H7 (cell line): ENCODE measurements at regions not wholly inside any gene's neighbourhood (a gene's known extent, or its start where the extent isn't known, plus 50 kb on each side); places are given as distances from the start of the nearest gene placed in this dataset.
"Not testable (repeated sequence)": the region's sequence is repeated elsewhere in the genome, so short reads cannot be mapped to it uniquely, and the experiment has no call there.

Experiments used
- DNase-seq: peaks from one replicate; pipeline ENCODE4 v3.0.0; 2012
- H3K27me3 ChIP-seq: 2 replicates; pipeline ENCODE4 v1.6.0; 2011; ENCODE audit warnings: mild to moderate bottlenecking, low read length; ENCODE audit not compliant: control insufficient read depth, insufficient read depth
- H3K36me3 ChIP-seq: replicated peaks from 2 replicates; pipeline ENCODE4 v1.5.1; 2011; ENCODE audit warnings: low read length; ENCODE audit not compliant: control insufficient read depth, insufficient read depth
- H3K4me3 ChIP-seq: 2 replicates; pipeline ENCODE4 v1.5.1; 2011; ENCODE audit warnings: low read depth, mild to moderate bottlenecking, control low read depth, low read length, moderate library complexity; ENCODE audit not compliant: insufficient read depth

DNA sequence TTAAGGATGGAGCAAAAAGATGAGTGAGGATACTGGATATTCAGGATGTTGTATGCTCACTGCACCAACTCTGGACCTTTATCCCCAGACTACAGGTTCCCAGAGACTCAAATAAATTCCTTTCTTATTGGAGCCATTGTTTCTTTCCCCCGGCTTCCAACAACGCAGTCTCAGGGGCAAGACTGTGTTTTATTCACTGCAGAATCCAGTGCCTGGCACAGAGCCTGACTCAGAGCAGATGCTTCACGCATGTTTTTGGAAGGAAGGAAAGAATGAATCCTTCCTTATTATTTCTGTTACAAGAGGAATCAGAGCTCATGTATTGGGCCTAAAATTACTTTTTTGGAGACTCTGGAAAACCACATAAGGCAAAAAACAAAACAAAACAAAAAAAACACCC is 96.0 kb upstream of the VGLL4 start:
- Histone ChIP-seq H3K27me3 (no peaks in the 10 kb centered on the region), H3K36me3 (no peaks in the 10 kb centered on the region), H3K4me3 (no peak overlapping the region)
- DNase-seq: no peak

DNA sequence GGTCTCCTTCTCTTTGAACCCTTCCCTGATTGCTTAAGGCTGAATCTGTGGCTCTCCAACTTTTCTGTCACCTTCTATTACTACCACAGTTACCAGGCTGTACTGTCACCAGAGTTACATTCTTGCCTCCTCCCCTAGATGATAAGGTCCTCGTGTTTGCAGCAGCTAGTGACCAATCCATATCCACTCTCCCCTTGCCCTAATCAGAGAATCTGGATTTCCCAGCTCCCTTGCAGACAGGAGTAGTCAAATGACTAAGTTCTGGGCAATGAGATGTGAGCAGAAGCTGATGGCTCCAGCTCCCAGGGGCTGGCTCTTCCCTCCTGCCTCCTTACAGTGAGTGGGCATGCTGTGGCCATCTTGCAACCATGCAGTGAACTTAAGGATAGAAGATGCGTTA is 95.4 kb upstream of the VGLL4 start:
- no peak overlapping the region for H3K4me3 ChIP-seq
- H3K27me3 ChIP-seq: no peaks in the 10 kb centered on the region
- H3K36me3 ChIP-seq: no peaks in the 10 kb centered on the region
- DNase-seq: no peak

DNA sequence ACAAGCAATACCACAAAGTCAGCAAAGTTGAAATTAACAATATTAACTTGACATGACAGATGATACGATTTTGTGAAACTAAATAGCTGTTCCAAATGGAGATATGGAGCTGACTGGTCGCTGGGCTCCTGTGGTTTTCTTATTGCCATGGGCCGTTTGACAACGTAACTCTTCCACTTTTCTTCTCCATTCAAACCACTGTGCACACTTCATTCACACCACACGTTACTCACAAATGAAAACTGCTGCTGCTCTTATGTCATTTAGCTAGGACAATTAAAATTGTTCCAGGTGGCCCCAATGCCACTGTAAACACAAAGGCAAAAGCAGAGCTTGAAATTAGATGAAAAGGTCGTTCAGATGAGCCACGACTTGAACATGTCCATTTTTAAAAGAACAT is 94.0 kb upstream of the VGLL4 start:
- Histone ChIP-seq H3K4me3 (no peak overlapping the region), H3K36me3 (no peaks in the 10 kb centered on the region), H3K27me3 (no peaks in the 10 kb centered on the region)
- DNase-seq: no peak

DNA sequence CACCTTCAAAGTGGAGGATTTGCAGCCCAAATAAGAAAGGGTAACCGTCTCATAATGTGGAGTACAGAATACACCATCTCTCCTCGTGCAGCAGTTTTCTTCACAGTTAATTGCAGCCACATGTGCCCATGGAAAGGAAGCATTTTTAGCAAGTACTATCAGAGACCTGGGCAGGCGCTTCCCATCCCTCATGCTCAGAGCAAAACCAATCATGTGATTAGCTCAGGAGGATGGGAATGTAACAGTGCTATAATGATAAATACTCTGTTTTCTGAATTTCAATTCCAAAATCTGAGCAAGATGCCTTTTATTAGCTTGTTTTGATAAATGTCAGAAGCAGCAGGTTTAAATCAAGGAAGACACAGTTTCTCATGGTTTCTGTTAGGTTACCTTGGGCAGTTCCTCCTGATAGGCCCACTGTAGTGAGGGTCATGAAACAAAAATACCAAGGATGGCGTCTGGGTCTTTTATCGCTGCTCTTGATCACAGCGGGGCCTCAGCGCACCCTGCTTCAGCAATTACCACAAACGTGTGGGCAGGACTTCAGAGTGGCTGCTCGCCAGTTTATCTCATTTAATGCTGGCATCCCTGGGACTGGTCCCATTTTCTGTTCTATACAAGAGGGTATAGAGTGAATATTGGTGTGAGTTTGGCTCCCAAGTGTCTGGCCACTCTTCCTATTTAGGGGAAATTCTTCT is 92.6 kb upstream of the VGLL4 start:
- no peaks in the 10 kb centered on the region for H3K27me3 ChIP-seq
- no peak for DNase-seq
- H3K4me3 ChIP-seq: no peak overlapping the region
- H3K36me3 ChIP-seq: no peaks in the 10 kb centered on the region

DNA sequence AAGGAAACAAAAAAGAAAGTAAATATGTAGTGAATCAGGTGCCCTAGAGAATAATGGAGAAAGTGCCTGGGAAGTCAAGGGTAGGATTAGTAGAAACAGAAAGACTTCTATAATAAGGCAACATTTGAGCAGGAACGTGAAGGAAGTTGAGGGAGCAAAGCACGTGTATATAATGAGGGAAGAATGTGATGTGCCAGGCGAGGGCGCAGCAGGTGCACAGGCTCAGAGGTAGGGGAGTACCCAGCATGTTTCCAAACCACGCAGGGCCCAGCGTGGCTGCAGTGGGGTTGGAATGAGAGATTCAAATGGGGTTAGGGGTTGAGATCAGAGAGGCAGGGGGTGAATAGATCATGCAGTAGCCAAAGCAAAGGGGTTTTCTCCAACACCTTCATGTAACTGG is 91.9 kb upstream of the VGLL4 start:
- H3K4me3 ChIP-seq: no peak overlapping the region
- no peaks in the 10 kb centered on the region for H3K27me3 ChIP-seq
- H3K36me3 ChIP-seq: no peaks in the 10 kb centered on the region
- no peak for DNase-seq

DNA sequence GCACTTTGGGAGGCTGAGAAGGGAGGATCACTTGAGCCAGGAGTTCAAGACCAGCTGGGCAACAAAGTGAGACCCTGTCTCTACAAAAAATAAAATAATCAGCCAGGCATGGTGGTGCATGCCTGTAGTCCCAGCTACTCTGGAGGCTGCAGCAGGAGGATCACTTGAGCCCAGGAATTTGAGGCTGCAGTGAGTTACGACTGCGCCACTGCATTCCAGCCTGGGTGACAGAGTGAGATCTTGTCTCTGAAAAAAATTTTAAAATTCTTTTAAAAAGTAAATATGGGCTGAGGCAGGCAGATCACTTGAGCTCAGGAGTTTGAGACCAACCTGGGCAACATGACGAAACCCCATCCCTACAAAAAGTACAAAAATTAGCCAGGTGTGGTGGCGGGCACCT is 91.4 kb upstream of the VGLL4 start:
- not testable (repeated sequence) for H3K4me3 ChIP-seq, H3K36me3 ChIP-seq, DNase-seq, H3K27me3 ChIP-seq

DNA sequence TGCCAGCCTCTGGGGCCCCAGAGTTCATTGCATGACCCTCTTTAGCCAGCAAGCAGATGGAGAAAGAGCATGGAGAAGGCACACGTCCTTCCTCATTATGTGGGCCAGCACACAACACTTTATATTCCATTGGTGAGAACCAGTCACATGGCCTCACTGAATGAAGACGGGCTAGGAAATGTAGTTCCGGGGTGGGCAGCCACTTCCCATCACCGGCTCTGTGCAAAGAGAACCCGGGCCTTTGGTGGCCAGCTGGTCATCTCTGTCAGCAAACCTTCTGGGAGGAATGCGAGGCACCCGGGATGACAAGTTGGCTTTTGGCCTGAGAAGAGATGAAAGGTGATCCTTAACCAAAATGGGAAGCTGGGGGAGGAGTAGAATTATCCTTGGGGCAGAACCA is 90.2 kb upstream of the VGLL4 start:
- H3K4me3 ChIP-seq: no peak overlapping the region
- H3K36me3 ChIP-seq: no peaks in the 10 kb centered on the region
- no peak for DNase-seq
- H3K27me3 ChIP-seq: no peaks in the 10 kb centered on the region

DNA sequence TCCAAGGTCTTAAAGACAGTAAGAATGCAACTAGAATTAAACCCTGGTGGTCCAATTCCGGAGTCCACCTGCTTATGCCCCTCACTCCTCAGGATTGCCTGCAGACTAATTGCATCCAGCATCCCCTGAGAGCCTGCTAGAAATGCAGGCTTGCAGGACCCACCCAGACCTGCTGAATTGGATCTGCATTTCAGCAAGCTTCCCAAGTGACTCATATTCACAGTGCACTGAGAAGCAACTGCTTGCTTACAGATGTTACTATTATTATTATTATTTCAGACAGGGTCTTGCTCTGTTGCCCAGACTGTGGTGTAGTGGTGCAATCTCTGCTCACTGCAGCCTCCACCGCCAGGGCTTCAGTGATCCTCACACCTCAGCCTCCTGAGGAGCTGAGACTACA is 83.5 kb upstream of the VGLL4 start:
- no peak for DNase-seq
- peaks cover 3% of the 10 kb centered on the region; the same call in 1 of the 2 replicates for H3K27me3 ChIP-seq
- no peaks in the 10 kb centered on the region for H3K36me3 ChIP-seq
- no peak overlapping the region for H3K4me3 ChIP-seq

DNA sequence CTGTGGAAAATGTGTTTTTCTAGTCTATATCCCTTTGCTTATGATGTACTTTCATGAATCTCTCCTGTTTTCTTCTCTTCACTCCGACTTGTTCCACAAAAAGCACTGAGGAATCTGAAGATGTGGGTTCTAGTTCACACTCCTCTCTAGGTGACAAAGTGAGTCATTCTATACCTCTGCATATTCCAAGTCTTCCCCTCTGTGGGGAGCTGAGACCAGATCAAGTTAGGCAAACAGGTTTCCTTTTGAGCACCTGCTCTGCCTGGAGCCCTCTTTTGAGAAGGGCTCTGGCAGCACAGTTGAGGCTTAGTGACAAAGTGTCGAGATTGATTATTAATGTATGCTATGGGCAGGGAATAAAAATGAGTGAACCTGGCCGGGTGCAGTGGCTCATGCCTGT is 82.4 kb upstream of the VGLL4 start:
- DNase-seq: no peak
- Histone ChIP-seq H3K4me3 (no peak overlapping the region), H3K36me3 (no peaks in the 10 kb centered on the region), H3K27me3 (peaks cover 9% of the 10 kb centered on the region; the same call in 1 of the 2 replicates)

DNA sequence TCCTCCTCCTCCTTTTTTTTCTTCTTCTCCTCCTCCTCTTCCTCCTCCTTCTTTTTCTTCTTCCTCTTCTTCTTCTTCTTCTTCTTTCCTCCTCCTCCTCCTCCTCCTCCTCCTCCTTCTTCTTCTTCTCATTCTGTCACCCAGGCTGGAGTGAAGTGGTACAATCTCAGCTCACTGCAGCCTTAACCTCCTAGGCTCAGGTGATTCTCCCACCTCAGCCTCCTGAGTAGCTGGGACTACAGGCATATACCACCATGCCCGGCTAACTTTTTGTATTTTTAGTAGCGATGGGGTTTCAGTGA is 81.6 kb upstream of the VGLL4 start:
- H3K27me3 ChIP-seq: peaks cover 15% of the 10 kb centered on the region
- DNase-seq, H3K4me3 ChIP-seq, H3K36me3 ChIP-seq: not testable (repeated sequence)

DNA sequence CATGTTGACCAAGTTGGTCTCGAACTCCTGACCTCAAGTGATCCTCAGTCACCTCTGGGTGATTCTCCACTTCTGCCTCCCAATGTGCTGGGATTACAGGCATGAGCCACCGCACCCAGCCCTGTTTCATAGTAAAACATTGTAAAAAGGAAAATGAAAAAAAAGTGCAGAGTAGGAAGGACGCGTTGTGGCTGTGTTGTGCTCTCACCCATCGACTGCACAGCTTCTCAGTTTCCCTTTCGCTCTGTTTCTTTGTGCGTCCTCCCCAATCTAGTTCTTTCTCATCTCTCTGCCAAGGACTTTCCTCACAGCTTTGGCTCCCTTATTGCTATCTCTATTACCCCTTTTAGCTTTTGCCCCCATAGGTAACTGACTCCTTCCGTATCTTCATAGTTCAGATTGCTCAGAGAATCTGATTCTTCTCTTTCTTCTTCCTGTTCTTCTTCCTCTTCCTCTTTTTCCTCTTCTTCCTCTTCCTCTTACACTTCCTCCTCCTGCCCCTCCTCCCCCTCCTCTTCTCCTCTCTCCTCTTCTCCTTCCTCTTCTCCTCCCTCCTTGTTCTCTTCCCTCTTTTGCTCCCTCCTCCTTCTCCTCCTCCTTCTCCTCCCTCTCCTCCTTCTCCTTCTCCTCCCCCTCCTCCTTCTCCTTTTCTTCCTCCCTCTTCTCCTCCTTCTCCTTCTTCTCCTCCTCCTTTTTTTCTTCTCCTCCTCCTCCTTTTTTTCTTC is 81.1 kb upstream of the VGLL4 start:
- no peaks in the 10 kb centered on the region for H3K36me3 ChIP-seq
- no peak overlapping the region for H3K4me3 ChIP-seq
- peaks cover 21% of the 10 kb centered on the region for H3K27me3 ChIP-seq
- no peak for DNase-seq

DNA sequence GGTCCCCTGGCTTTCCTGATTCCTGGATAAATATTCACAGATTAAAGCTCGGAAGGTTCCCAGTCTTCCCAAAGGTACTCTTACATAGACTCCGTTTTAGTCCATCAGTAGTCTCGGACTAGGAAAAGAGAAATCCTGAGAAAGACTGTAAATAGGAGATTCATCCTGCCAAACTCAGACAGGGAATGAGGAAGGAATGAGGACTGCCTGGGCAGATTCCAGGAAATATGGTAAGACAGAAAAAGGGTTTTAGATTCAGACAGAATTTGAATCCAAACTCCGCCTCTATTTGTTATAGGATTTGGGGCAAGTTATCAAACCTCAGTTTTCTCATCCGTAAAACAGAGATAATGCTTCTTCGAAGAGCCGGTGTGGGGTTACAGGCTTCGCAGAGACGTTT is 77.8 kb upstream of the VGLL4 start:
- DNase-seq: no peak
- Histone ChIP-seq H3K27me3 (peaks cover 22% of the 10 kb centered on the region), H3K36me3 (no peaks in the 10 kb centered on the region), H3K4me3 (no peak overlapping the region)

DNA sequence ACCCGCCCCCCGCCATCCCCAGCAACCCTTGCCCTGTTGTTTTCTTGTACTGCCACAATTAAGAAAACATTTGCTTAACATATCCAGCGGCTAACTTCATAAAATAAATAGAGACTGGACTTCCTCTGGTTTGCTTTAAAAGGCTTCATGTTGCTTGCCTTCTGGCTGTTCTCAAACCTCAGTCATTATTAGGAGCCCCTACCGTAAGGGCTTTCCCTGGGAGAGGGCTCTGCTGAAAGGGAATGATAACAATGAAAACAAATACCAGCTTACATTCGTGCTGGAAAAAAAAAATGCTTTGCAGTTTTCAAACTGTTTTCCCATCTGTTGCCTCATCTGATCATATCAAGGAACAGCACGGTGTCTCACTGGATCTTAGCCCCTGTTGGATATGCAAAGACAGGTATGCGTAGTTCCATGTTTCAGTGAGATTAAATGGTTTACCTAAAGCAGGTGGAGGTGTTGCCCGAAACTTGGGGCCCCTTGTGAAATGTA is 77.2 kb upstream of the VGLL4 start:
- no peaks in the 10 kb centered on the region for H3K36me3 ChIP-seq
- no peak for DNase-seq

DNA sequence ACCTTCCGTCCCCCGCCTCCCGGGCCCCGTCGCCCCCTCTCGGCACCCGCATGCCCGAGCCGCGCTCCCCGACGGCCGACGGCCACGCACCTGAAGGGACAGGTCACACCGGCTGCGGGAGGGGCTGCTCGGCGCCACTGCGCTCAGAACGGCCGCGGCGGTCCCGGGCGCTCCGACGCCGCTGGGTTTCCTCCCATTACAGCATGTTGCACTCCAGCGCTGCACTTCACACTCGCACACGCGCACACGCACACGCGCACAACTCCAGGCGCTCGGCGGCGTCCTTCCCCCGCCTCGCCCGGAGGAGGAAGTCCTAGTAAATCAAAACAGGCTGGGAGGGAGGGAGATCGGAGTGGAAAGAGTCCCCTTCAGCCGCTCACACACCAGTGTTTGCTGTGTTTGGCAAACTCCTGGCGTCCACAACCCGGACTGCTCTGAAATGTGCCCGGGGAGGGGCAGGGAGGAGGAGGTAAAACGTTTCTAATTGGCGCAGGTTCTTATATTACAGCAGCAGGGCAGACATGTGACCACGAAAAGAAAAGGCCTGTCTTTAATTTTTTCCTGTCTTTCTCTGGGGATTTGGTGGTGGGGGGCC is 76.7 kb upstream of the VGLL4 start:
- peak; percentile 77 for DNase-seq
- Histone ChIP-seq H3K27me3 (peaks cover 20% of the 10 kb centered on the region), H3K36me3 (no peaks in the 10 kb centered on the region), H3K4me3 (peak overlapping the region; percentile 84)

More for the DNA sequence above, 77.2 kb upstream of the VGLL4 start:
- Histone ChIP-seq H3K4me3 (peak overlapping the region; percentile 84), H3K27me3 (peaks cover 22% of the 10 kb centered on the region)
